ENCODE measurements at regions not wholly inside any gene's neighbourhood (a gene's known extent, or its start where the extent isn't known, plus 50 kb on each side); places are given as distances from the start of the nearest gene placed in this dataset.

DNA sequence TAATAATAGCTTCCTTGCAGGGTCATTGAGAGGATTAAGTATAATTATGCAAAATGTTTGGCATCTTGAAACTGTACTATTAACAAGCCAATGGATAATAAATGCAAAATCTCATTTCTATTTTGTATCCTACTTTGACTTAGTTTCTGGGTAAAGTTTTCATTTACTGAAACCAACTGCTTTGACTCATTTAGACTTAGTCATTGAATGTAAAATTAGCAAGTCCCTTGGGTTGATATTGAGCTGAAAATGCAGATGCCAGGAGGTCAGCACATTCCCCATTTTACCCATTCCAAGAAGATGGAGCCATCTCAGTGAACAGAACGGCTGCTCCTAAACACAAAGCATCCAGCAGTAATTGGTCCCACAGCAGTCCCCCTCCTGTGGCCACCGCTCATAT lies 74.7 kb upstream of the GATB start:
- TF ChIP-seq CEBPB (IDR thresholded peaks at IDR 0.05) (no peak), RAD21 (IDR thresholded peaks at IDR 0.05; ENCODE audit: low read depth) (no peak), FOXM1 (IDR thresholded peaks at IDR 0.05; ENCODE audit: borderline replicate concordance, low read depth) (no peak), YY1 (IDR thresholded peaks at IDR 0.05; ENCODE audit: low read depth) (no peak), EP300 (IDR thresholded peaks at IDR 0.05; ENCODE audit: borderline replicate concordance) (no peak), TAF1 (IDR thresholded peaks at IDR 0.05; ENCODE audit: low read depth) (no peak), EGR1 (IDR thresholded peaks at IDR 0.05) (no peak)
- TF ChIP-seq, protein P1, sequence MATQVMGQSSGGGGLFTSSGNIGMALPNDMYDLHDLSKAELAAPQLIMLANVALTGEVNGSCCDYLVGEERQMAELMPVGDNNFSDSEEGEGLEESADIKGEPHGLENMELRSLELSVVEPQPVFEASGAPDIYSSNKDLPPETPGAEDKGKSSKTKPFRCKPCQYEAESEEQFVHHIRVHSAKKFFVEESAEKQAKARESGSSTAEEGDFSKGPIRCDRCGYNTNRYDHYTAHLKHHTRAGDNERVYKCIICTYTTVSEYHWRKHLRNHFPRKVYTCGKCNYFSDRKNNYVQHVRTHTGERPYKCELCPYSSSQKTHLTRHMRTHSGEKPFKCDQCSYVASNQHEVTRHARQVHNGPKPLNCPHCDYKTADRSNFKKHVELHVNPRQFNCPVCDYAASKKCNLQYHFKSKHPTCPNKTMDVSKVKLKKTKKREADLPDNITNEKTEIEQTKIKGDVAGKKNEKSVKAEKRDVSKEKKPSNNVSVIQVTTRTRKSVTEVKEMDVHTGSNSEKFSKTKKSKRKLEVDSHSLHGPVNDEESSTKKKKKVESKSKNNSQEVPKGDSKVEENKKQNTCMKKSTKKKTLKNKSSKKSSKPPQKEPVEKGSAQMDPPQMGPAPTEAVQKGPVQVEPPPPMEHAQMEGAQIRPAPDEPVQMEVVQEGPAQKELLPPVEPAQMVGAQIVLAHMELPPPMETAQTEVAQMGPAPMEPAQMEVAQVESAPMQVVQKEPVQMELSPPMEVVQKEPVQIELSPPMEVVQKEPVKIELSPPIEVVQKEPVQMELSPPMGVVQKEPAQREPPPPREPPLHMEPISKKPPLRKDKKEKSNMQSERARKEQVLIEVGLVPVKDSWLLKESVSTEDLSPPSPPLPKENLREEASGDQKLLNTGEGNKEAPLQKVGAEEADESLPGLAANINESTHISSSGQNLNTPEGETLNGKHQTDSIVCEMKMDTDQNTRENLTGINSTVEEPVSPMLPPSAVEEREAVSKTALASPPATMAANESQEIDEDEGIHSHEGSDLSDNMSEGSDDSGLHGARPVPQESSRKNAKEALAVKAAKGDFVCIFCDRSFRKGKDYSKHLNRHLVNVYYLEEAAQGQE (IDR thresholded peaks at IDR 0.05; ENCODE audit: low read depth): no peak
- TF ChIP-seq, protein P2, sequence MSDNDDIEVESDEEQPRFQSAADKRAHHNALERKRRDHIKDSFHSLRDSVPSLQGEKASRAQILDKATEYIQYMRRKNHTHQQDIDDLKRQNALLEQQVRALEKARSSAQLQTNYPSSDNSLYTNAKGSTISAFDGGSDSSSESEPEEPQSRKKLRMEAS (IDR thresholded peaks at IDR 0.05): no peak
